Adipocyte (in vitro differentiated cells): ENCODE measurements at regions not wholly inside any gene's neighbourhood (a gene's known extent, or its start where the extent isn't known, plus 50 kb on each side); places are given as distances from the start of the nearest gene placed in this dataset.
A peak's percentile ranks its signal among the peaks of the same experiment; 100 is the strongest.

ENCODE experiments used
- DNase-seq: peaks from one replicate; pipeline ENCODE4 v3.0.0-alpha.2; 2015; ENCODE audit warnings: low read depth
- H3K27me3 ChIP-seq: replicated peaks from 2 replicates; pipeline ENCODE4 v1.7.0; 2013; ENCODE audit warnings: mild to moderate bottlenecking, low read length, moderate library complexity; ENCODE audit not compliant: control insufficient read depth, insufficient read depth
- H3K36me3 ChIP-seq: 2 replicates; pipeline ENCODE4 v1.7.0; 2013; ENCODE audit warnings: low read length, mild to moderate bottlenecking, moderate library complexity; ENCODE audit not compliant: control insufficient read depth, insufficient read depth, severe bottlenecking
- H3K4me1 ChIP-seq: 2 replicates; pipeline ENCODE4 v1.7.0; 2013; ENCODE audit warnings: mild to moderate bottlenecking, low read length, moderate library complexity; ENCODE audit not compliant: control insufficient read depth, insufficient read depth
- H3K4me3 ChIP-seq: 2 replicates; pipeline ENCODE4 v1.7.0; 2013; ENCODE audit warnings: mild to moderate bottlenecking, low read length, moderate library complexity
- H3K9ac ChIP-seq: 2 replicates; pipeline ENCODE4 v1.7.0; 2013; ENCODE audit warnings: mild to moderate bottlenecking, low read length, moderate library complexity
- H3K9me3 ChIP-seq: 2 replicates; pipeline ENCODE4 v1.7.0; 2013; ENCODE audit warnings: mild to moderate bottlenecking, low read length, moderate library complexity; ENCODE audit not compliant: control insufficient read depth

- Histone ChIP-seq H3K9ac (no peak overlapping the region), H3K27me3 (no peaks in the 10 kb centered on the region), H3K36me3 (no peaks in the 10 kb centered on the region), H3K9me3 (no peaks in the 10 kb centered on the region), H3K4me3 (no peak overlapping the region), H3K4me1 (no peaks in the 10 kb centered on the region)
- DNase-seq: no peak
Measured at GRCh38 chr4:124884316-124884715, 171.8 kb upstream of the ANKRD50 start.

GRCh38 chr4:124883632-124884031 is 171.1 kb upstream of the ANKRD50 start:
- H3K9ac ChIP-seq: no peak overlapping the region
- no peaks in the 10 kb centered on the region for H3K36me3 ChIP-seq
- DNase-seq: peak; percentile 54
- H3K27me3 ChIP-seq: no peaks in the 10 kb centered on the region
- no peaks in the 10 kb centered on the region for H3K9me3 ChIP-seq
- H3K4me3 ChIP-seq: no peak overlapping the region
- no peaks in the 10 kb centered on the region for H3K4me1 ChIP-seq

GRCh38 chr4:124879195-124879594 is 166.7 kb upstream of the ANKRD50 start:
- Histone ChIP-seq H3K27me3 (no peaks in the 10 kb centered on the region), H3K36me3 (no peaks in the 10 kb centered on the region), H3K9ac (no peak overlapping the region), H3K4me3 (no peak overlapping the region), H3K9me3 (peaks cover 4% of the 10 kb centered on the region), H3K4me1 (no peaks in the 10 kb centered on the region)
- no peak for DNase-seq

- no peaks in the 10 kb centered on the region for H3K4me1 ChIP-seq
- H3K9me3 ChIP-seq: peaks cover 4% of the 10 kb centered on the region
- no peak for DNase-seq
- H3K36me3 ChIP-seq: no peaks in the 10 kb centered on the region
- no peaks in the 10 kb centered on the region for H3K27me3 ChIP-seq
- H3K4me3 ChIP-seq: no peak overlapping the region
- no peak overlapping the region for H3K9ac ChIP-seq
Measured at GRCh38 chr4:124874172-124874450, 161.6 kb upstream of the ANKRD50 start.

GRCh38 chr4:124873361-124874171 is 161.0 kb upstream of the ANKRD50 start:
- Histone ChIP-seq H3K9ac (no peak overlapping the region), H3K36me3 (no peaks in the 10 kb centered on the region), H3K9me3 (peaks cover 4% of the 10 kb centered on the region), H3K27me3 (no peaks in the 10 kb centered on the region), H3K4me1 (no peaks in the 10 kb centered on the region), H3K4me3 (no peak overlapping the region)
- no peak for DNase-seq

GRCh38 chr4:124872659-124873058 is 160.1 kb upstream of the ANKRD50 start:
- peaks cover 4% of the 10 kb centered on the region for H3K9me3 ChIP-seq
- no peak overlapping the region for H3K9ac ChIP-seq
- H3K4me3 ChIP-seq: no peak overlapping the region
- H3K36me3 ChIP-seq: no peaks in the 10 kb centered on the region
- DNase-seq: no peak
- no peaks in the 10 kb centered on the region for H3K4me1 ChIP-seq
- no peaks in the 10 kb centered on the region for H3K27me3 ChIP-seq

GRCh38 chr4:124869961-124870495 is 157.5 kb upstream of the ANKRD50 start:
- Histone ChIP-seq H3K36me3 (no peaks in the 10 kb centered on the region), H3K27me3 (no peaks in the 10 kb centered on the region), H3K9me3 (no peaks in the 10 kb centered on the region), H3K4me1 (no peaks in the 10 kb centered on the region), H3K4me3 (no peak overlapping the region), H3K9ac (no peak overlapping the region)
- DNase-seq: no peak

GRCh38 chr4:124868495-124868894 is 156.0 kb upstream of the ANKRD50 start:
- no peak for DNase-seq
- Histone ChIP-seq H3K4me1 (no peaks in the 10 kb centered on the region), H3K4me3 (no peak overlapping the region), H3K27me3 (no peaks in the 10 kb centered on the region), H3K9me3 (no peaks in the 10 kb centered on the region), H3K36me3 (no peaks in the 10 kb centered on the region), H3K9ac (no peak overlapping the region)

GRCh38 chr4:124867536-124867935 is 155.0 kb upstream of the ANKRD50 start:
- no peaks in the 10 kb centered on the region for H3K9me3 ChIP-seq
- no peak overlapping the region for H3K4me3 ChIP-seq
- peaks cover 6% of the 10 kb centered on the region for H3K4me1 ChIP-seq
- H3K27me3 ChIP-seq: no peaks in the 10 kb centered on the region
- H3K36me3 ChIP-seq: no peaks in the 10 kb centered on the region
- peak; percentile 63 for DNase-seq
- H3K9ac ChIP-seq: no peak overlapping the region

- Histone ChIP-seq H3K27me3 (no peaks in the 10 kb centered on the region), H3K9me3 (no peaks in the 10 kb centered on the region), H3K4me3 (no peak overlapping the region), H3K9ac (no peak overlapping the region), H3K4me1 (peaks cover 15% of the 10 kb centered on the region), H3K36me3 (no peaks in the 10 kb centered on the region)
- no peak for DNase-seq
Measured at GRCh38 chr4:124866301-124866700, 153.8 kb upstream of the ANKRD50 start.

GRCh38 chr4:124863040-124863545 is 150.6 kb upstream of the ANKRD50 start:
- Histone ChIP-seq H3K9ac (no peak overlapping the region), H3K4me3 (peak overlapping the region; percentile 9), H3K27me3 (no peaks in the 10 kb centered on the region), H3K4me1 (peaks cover 15% of the 10 kb centered on the region), H3K36me3 (no peaks in the 10 kb centered on the region), H3K9me3 (no peaks in the 10 kb centered on the region)
- peak; percentile 54 for DNase-seq
